ENCODE measurements at regions not wholly inside any gene's neighbourhood (a gene's known extent, or its start where the extent isn't known, plus 50 kb on each side); places are given as distances from the start of the nearest gene placed in this dataset.
"Not testable (repeated sequence)": the region's sequence is repeated elsewhere in the genome, so short reads cannot be mapped to it uniquely, and the experiment has no call there.

GRCh38 chr5:30147976-30148375 lies 1045.5 kb upstream of the CDH6 start:
- no peak for DNase-seq (ENCODE audit: low read depth in 1 of 2, low spot score in 1 of 2)
- Histone ChIP-seq H3K4me3 (replicated peaks; ENCODE audit: insufficient read depth, low read length) (no peak overlapping the region), H3K27me3 (ENCODE audit: insufficient read depth, poor library complexity, severe bottlenecking) (no peaks in the 10 kb centered on the region), H3K27ac (replicated peaks) (no peak overlapping the region)
- TF ChIP-seq CTCF (IDR thresholded peaks at IDR 0.05; ENCODE audit: insufficient read depth, low read length) (no peak), GABPA (IDR thresholded peaks at IDR 0.05; ENCODE audit: low read depth) (no peak), REST (IDR thresholded peaks at IDR 0.05; ENCODE audit: insufficient replicate concordance, low read depth) (no peak), POLR2AphosphoS5 (IDR thresholded peaks at IDR 0.05; ENCODE audit: low read depth) (no peak), SPI1 (IDR thresholded peaks at IDR 0.05; ENCODE audit: borderline replicate concordance, low read depth) (no peak)

- not testable (repeated sequence) for H3K4me3 ChIP-seq (replicated peaks; ENCODE audit: insufficient read depth, low read length); DNase-seq (ENCODE audit: low read depth in 1 of 2, low spot score in 1 of 2); H3K27ac ChIP-seq (replicated peaks); H3K27me3 ChIP-seq (ENCODE audit: insufficient read depth, poor library complexity, severe bottlenecking)
Observed at GRCh38 chr5:30144059-30144458, 1049.4 kb upstream of the CDH6 start.

- no peak overlapping the region for H3K27ac ChIP-seq (replicated peaks)
- no peaks in the 10 kb centered on the region for H3K27me3 ChIP-seq (ENCODE audit: insufficient read depth, poor library complexity, severe bottlenecking)
- TF ChIP-seq GABPA (IDR thresholded peaks at IDR 0.05; ENCODE audit: low read depth) (no peak), SPI1 (IDR thresholded peaks at IDR 0.05; ENCODE audit: borderline replicate concordance, low read depth) (no peak), REST (IDR thresholded peaks at IDR 0.05; ENCODE audit: insufficient replicate concordance, low read depth) (no peak), POLR2AphosphoS5 (IDR thresholded peaks at IDR 0.05; ENCODE audit: low read depth) (no peak), CTCF (IDR thresholded peaks at IDR 0.05; ENCODE audit: insufficient read depth, low read length) (no peak)
- no peak overlapping the region for H3K4me3 ChIP-seq (replicated peaks; ENCODE audit: insufficient read depth, low read length)
- DNase-seq (ENCODE audit: low read depth in 1 of 2, low spot score in 1 of 2), result no peak
Observed at GRCh38 chr5:30142432-30142831, 1051.1 kb upstream of the CDH6 start.

GRCh38 chr5:30121043-30121442 lies 1072.4 kb upstream of the CDH6 start:
- Histone ChIP-seq H3K27ac (replicated peaks) (no peak overlapping the region), H3K4me3 (replicated peaks; ENCODE audit: insufficient read depth, low read length) (no peak overlapping the region), H3K27me3 (ENCODE audit: insufficient read depth, poor library complexity, severe bottlenecking) (no peaks in the 10 kb centered on the region)
- no peak for TF ChIP-seq POLR2AphosphoS5 (IDR thresholded peaks at IDR 0.05; ENCODE audit: low read depth)
- no peak for TF ChIP-seq CTCF (IDR thresholded peaks at IDR 0.05; ENCODE audit: insufficient read depth, low read length)
- no peak for TF ChIP-seq GABPA (IDR thresholded peaks at IDR 0.05; ENCODE audit: low read depth)
- TF ChIP-seq SPI1 (IDR thresholded peaks at IDR 0.05; ENCODE audit: borderline replicate concordance, low read depth), result no peak
- TF ChIP-seq REST (IDR thresholded peaks at IDR 0.05; ENCODE audit: insufficient replicate concordance, low read depth), result no peak
- no peak for DNase-seq (ENCODE audit: low read depth in 1 of 2, low spot score in 1 of 2)

Measured in HL-60 (cell line).